ENCODE measurements at regions not wholly inside any gene's neighbourhood (a gene's known extent, or its start where the extent isn't known, plus 50 kb on each side); places are given as distances from the start of the nearest gene placed in this dataset.

- Histone ChIP-seq H3K9me3 (ENCODE audit: control insufficient read depth, insufficient read depth, low read depth, low read length) (no peaks in the 10 kb centered on the region), H3K4me3 (ENCODE audit: low read depth in 2 of 2, low read length in 2 of 2) (peak overlapping the region in 1 of 2 experiments; percentile 19; a peak in 2 of 4 replicates), H3K27me3 (ENCODE audit: control insufficient read depth, insufficient read depth, low read length) (no peaks in the 10 kb centered on the region), H3K4me1 (ENCODE audit: control insufficient read depth, insufficient read depth, low read length) (no peaks in the 10 kb centered on the region), H3K36me3 (ENCODE audit: control insufficient read depth, insufficient read depth, low read length) (no peaks in the 10 kb centered on the region), H3K27ac (ENCODE audit: low read length) (no peak overlapping the region)
- BruUV-seq (replicated peaks), result no TSS peak
- ChIA-PET CTCF (no interaction called here), POLR2A (no interaction called here)
- DNase-seq (ENCODE audit: low read depth, low spot score) (no peak), ATAC-seq (no peak)
- TF ChIP-seq REST (IDR thresholded peaks at IDR 0.05; ENCODE audit: insufficient read depth in 1 of 2, low read depth in 2 of 2, low read length in 1 of 2) (no peak), SIN3A (IDR thresholded peaks at IDR 0.05; ENCODE audit: borderline replicate concordance, insufficient read depth, low read depth, low read length) (no peak), POLR2AphosphoS5 (IDR thresholded peaks at IDR 0.05; ENCODE audit: low read depth, low read length) (no peak), CTCF (IDR thresholded peaks at IDR 0.05) (no peak), TCF7L2 (IDR thresholded peaks at IDR 0.05; ENCODE audit: low read depth, low read length) (no peak)
- intact Hi-C loops (cut with micrococcal nuclease; ENCODE audit: unreplicated experiment) (no loop called here), in situ Hi-C loops (cut with HindIII; ENCODE audit: low pct_unique_long_range_greater_than_20kb, low sequenced_read_pairs) (no loop called here)
Measured at GRCh38 chr11:79973721-79974617, 533.1 kb upstream of the TENM4 start.

- ATAC-seq, result no peak
- no peak overlapping the region for H3K4me3 ChIP-seq (ENCODE audit: low read depth in 2 of 2, low read length in 2 of 2)
- in situ Hi-C loops (cut with HindIII; ENCODE audit: low pct_unique_long_range_greater_than_20kb, low sequenced_read_pairs), result no loop called here
- BruUV-seq (replicated peaks), result no TSS peak
- ChIA-PET CTCF (no interaction called here), POLR2A (no interaction called here)
- no peak overlapping the region for H3K27ac ChIP-seq (ENCODE audit: low read length)
- TF ChIP-seq REST (IDR thresholded peaks at IDR 0.05; ENCODE audit: insufficient read depth in 1 of 2, low read depth in 2 of 2, low read length in 1 of 2) (no peak), SIN3A (IDR thresholded peaks at IDR 0.05; ENCODE audit: borderline replicate concordance, insufficient read depth, low read depth, low read length) (no peak), POLR2AphosphoS5 (IDR thresholded peaks at IDR 0.05; ENCODE audit: low read depth, low read length) (no peak), TCF7L2 (IDR thresholded peaks at IDR 0.05; ENCODE audit: low read depth, low read length) (no peak), CTCF (IDR thresholded peaks at IDR 0.05) (no peak)
- H3K9me3 ChIP-seq (ENCODE audit: control insufficient read depth, insufficient read depth, low read depth, low read length), result no peaks in the 10 kb centered on the region
- no peaks in the 10 kb centered on the region for H3K27me3 ChIP-seq (ENCODE audit: control insufficient read depth, insufficient read depth, low read length)
- H3K4me1 ChIP-seq (ENCODE audit: control insufficient read depth, insufficient read depth, low read length), result no peaks in the 10 kb centered on the region
- intact Hi-C loops (cut with micrococcal nuclease; ENCODE audit: unreplicated experiment), result no loop called here
- no peaks in the 10 kb centered on the region for H3K36me3 ChIP-seq (ENCODE audit: control insufficient read depth, insufficient read depth, low read length)
- no peak for DNase-seq (ENCODE audit: low read depth, low spot score)
Measured at GRCh38 chr11:79971255-79971654, 530.4 kb upstream of the TENM4 start.

Data from Panc1 (cell line).